ENCODE measurements at regions not wholly inside any gene's neighbourhood (a gene's known extent, or its start where the extent isn't known, plus 50 kb on each side); places are given as distances from the start of the nearest gene placed in this dataset.
A peak's percentile ranks its signal among the peaks of the same experiment; 100 is the strongest.

GRCh38 chr5:169415371-169415770, 114.4 kb upstream of the SLIT3 start:
- DNase-seq (ENCODE audit: insufficient read length, low spot score) (no peak), FAIRE-seq (no peak)
- no peak for TF ChIP-seq POLR2A (IDR thresholded peaks at IDR 0.05; ENCODE audit: low read depth, low read length)

- TF ChIP-seq POLR2A (IDR thresholded peaks at IDR 0.05; ENCODE audit: low read depth, low read length): no peak
- FAIRE-seq (no peak), DNase-seq (ENCODE audit: insufficient read length, low spot score) (no peak)
Measured at GRCh38 chr5:169413416-169413815, 112.5 kb upstream of the SLIT3 start.

GRCh38 chr5:169412831-169413230, 111.9 kb upstream of the SLIT3 start:
- DNase-seq (ENCODE audit: insufficient read length, low spot score) (no peak), FAIRE-seq (no peak)
- no peak for TF ChIP-seq POLR2A (IDR thresholded peaks at IDR 0.05; ENCODE audit: low read depth, low read length)

- DNase-seq (ENCODE audit: insufficient read length, low spot score) (no peak), FAIRE-seq (no peak)
- no peak for TF ChIP-seq POLR2A (IDR thresholded peaks at IDR 0.05; ENCODE audit: low read depth, low read length)
Measured at GRCh38 chr5:169411786-169412430, 111.0 kb upstream of the SLIT3 start.

GRCh38 chr5:169410996-169411783, 110.3 kb upstream of the SLIT3 start:
- no peak for FAIRE-seq
- TF ChIP-seq POLR2A (IDR thresholded peaks at IDR 0.05; ENCODE audit: low read depth, low read length): no peak
- no peak for DNase-seq (ENCODE audit: insufficient read length, low spot score)

- DNase-seq (ENCODE audit: insufficient read length, low spot score) (no peak), FAIRE-seq (no peak)
- no peak for TF ChIP-seq POLR2A (IDR thresholded peaks at IDR 0.05; ENCODE audit: low read depth, low read length)
Measured at GRCh38 chr5:169408731-169409130, 107.8 kb upstream of the SLIT3 start.

- TF ChIP-seq POLR2A (IDR thresholded peaks at IDR 0.05; ENCODE audit: low read depth, low read length): no peak
- FAIRE-seq (no peak), DNase-seq (ENCODE audit: insufficient read length, low spot score) (no peak)
Measured at GRCh38 chr5:169408171-169408570, 107.2 kb upstream of the SLIT3 start.

- FAIRE-seq: no peak
- no peak for DNase-seq (ENCODE audit: insufficient read length, low spot score)
- TF ChIP-seq POLR2A (IDR thresholded peaks at IDR 0.05; ENCODE audit: low read depth, low read length): no peak
Measured at GRCh38 chr5:169404223-169404622, 103.3 kb upstream of the SLIT3 start.

GRCh38 chr5:169398515-169398914, 97.6 kb upstream of the SLIT3 start:
- FAIRE-seq (no peak), DNase-seq (ENCODE audit: insufficient read length, low spot score) (no peak)
- no peak for TF ChIP-seq POLR2A (IDR thresholded peaks at IDR 0.05; ENCODE audit: low read depth, low read length)

- DNase-seq (ENCODE audit: insufficient read length, low spot score) (no peak), FAIRE-seq (peak; percentile 23)
- TF ChIP-seq POLR2A (IDR thresholded peaks at IDR 0.05; ENCODE audit: low read depth, low read length): no peak
Measured at GRCh38 chr5:169395136-169395535, 94.2 kb upstream of the SLIT3 start.

GRCh38 chr5:169394371-169394770, 93.4 kb upstream of the SLIT3 start:
- FAIRE-seq (no peak), DNase-seq (ENCODE audit: insufficient read length, low spot score) (no peak)
- no peak for TF ChIP-seq POLR2A (IDR thresholded peaks at IDR 0.05; ENCODE audit: low read depth, low read length)

- TF ChIP-seq POLR2A (IDR thresholded peaks at IDR 0.05; ENCODE audit: low read depth, low read length): no peak
- no peak for FAIRE-seq
- no peak for DNase-seq (ENCODE audit: insufficient read length, low spot score)
Measured at GRCh38 chr5:169393907-169394306, 93.0 kb upstream of the SLIT3 start.

- no peak for TF ChIP-seq POLR2A (IDR thresholded peaks at IDR 0.05; ENCODE audit: low read depth, low read length)
- FAIRE-seq (no peak), DNase-seq (ENCODE audit: insufficient read length, low spot score) (no peak)
Measured at GRCh38 chr5:169390265-169390664, 89.3 kb upstream of the SLIT3 start.

GRCh38 chr5:169389318-169389717, 88.4 kb upstream of the SLIT3 start:
- no peak for DNase-seq (ENCODE audit: insufficient read length, low spot score)
- no peak for FAIRE-seq
- no peak for TF ChIP-seq POLR2A (IDR thresholded peaks at IDR 0.05; ENCODE audit: low read depth, low read length)

- no peak for FAIRE-seq
- no peak for DNase-seq (ENCODE audit: insufficient read length, low spot score)
- no peak for TF ChIP-seq POLR2A (IDR thresholded peaks at IDR 0.05; ENCODE audit: low read depth, low read length)
Measured at GRCh38 chr5:169385636-169386035, 84.7 kb upstream of the SLIT3 start.
